C4-2B (cell line): ENCODE measurements at regions not wholly inside any gene's neighbourhood (a gene's known extent, or its start where the extent isn't known, plus 50 kb on each side); places are given as distances from the start of the nearest gene placed in this dataset.

Source experiments
- ZFX ChIP-seq: fragments of 450-650 bp; IDR thresholded peaks from 2 replicates; pipeline ENCODE4 v1.6.1; 2017
- TF ChIP-seq, protein P1 (sequence below): fragments of 450-650 bp; conservative IDR thresholded peaks from 2 replicates; pipeline ENCODE4 v1.5.1; 2017; ENCODE audit warnings: mild to moderate bottlenecking

- TF ChIP-seq, protein P1, sequence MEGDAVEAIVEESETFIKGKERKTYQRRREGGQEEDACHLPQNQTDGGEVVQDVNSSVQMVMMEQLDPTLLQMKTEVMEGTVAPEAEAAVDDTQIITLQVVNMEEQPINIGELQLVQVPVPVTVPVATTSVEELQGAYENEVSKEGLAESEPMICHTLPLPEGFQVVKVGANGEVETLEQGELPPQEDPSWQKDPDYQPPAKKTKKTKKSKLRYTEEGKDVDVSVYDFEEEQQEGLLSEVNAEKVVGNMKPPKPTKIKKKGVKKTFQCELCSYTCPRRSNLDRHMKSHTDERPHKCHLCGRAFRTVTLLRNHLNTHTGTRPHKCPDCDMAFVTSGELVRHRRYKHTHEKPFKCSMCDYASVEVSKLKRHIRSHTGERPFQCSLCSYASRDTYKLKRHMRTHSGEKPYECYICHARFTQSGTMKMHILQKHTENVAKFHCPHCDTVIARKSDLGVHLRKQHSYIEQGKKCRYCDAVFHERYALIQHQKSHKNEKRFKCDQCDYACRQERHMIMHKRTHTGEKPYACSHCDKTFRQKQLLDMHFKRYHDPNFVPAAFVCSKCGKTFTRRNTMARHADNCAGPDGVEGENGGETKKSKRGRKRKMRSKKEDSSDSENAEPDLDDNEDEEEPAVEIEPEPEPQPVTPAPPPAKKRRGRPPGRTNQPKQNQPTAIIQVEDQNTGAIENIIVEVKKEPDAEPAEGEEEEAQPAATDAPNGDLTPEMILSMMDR = no peak
- TF ChIP-seq ZFX = no peak
Measured at GRCh38 chr2:220899492-220899891, 672.6 kb downstream of the EPHA4 start.
